HCT116 (cell line): ENCODE measurements at regions not wholly inside any gene's neighbourhood (a gene's known extent, or its start where the extent isn't known, plus 50 kb on each side); places are given as distances from the start of the nearest gene placed in this dataset.
A peak's percentile ranks its signal among the peaks of the same experiment; 100 is the strongest.

Experiments
- ATAC-seq: fragments of 200-7000 bp; cut with Tn5 transposase; 2 replicates; pipeline ENCODE4 v1.9.1; 2020; ENCODE audit warnings: mild to moderate bottlenecking, moderate library complexity
- BruUV-seq: library from RNA; stranded (reverse); fragments of 400-500 nt; replicated peaks from 2 replicates; lab custom pipeline; 2021; lab: Mats Ljungman, UMichigan
- CTCF ChIA-PET: fragments of 300-600 bp; sonication (Branson Sonifier 250); formaldehyde crosslinking; loops from one replicate; lab custom pipeline; 2021; ENCODE audit warnings: antibody characterized with exemption; lab: Charles Lee
- POLR2A ChIA-PET: fragments of 300-600, 350-600 bp; sonication (Branson Sonifier 250); formaldehyde crosslinking; loops from one replicate; lab custom pipeline; 2021; ENCODE audit warnings: antibody characterized with exemption; lab: Charles Lee
- RAD21 ChIA-PET, 2 experiments: fragments of 300-600 bp; sonication (Branson Sonifier 250); formaldehyde crosslinking; loops; one replicate each; lab custom pipeline; 2023; ENCODE audit warnings: low total read pairs in 2 of 2; ENCODE audit not compliant: uncharacterized antibody in 2 of 2, unreplicated experiment in 2 of 2, low non-redundant PET in 1 of 2; lab: Charles Lee
- DNase-seq: peaks from one replicate; pipeline ENCODE4 v3.0.0-alpha.2; 2010; ENCODE audit warnings: low read depth, low spot score
- H2AFZ ChIP-seq: fragments of 200-600 bp; shearing (Covaris generic), sonication (generic); 2 replicates; pipeline ENCODE4 v1.6.1; 2017; ENCODE audit warnings: low read depth, mixed run types, mixed read lengths, antibody characterized with exemption, low read length; ENCODE audit not compliant: poor library complexity, severe bottlenecking
- H3K27ac ChIP-seq: 2 replicates; pipeline ENCODE4 v1.5.1; 2012; ENCODE audit warnings: low read depth, low read length
- H3K27me3 ChIP-seq: fragments of 200-600 bp; sonication (generic); 2 replicates; pipeline ENCODE4 v1.6.1; 2016; ENCODE audit warnings: mixed run types, low read length, mixed read lengths; ENCODE audit not compliant: insufficient read depth
- H3K36me3 ChIP-seq, 2 experiments: fragments of 200-500 bp in 1 of 2; fragments of 200-600 bp in 1 of 2; sonication (Bioruptor generic) in 1 of 2; sonication (generic) in 1 of 2; 2 replicates each; pipeline versions ENCODE4 v1.5.1 to v1.6.1; 2014 to 2016; ENCODE audit warnings: low read length in 2 of 2, inconsistent platforms in 1 of 2, mixed read lengths in 1 of 2, mixed run types in 1 of 2; ENCODE audit not compliant: insufficient read depth in 2 of 2, control insufficient read depth in 1 of 2
- H3K4me1 ChIP-seq, 2 experiments: fragments of 200-600 bp in 1 of 2; sonication (generic) in 1 of 2; 2 replicates each; pipeline versions ENCODE4 v1.5.1 to v1.6.1; 2012 to 2017; ENCODE audit warnings: low read length in 2 of 2, inconsistent platforms in 1 of 2, mild to moderate bottlenecking in 1 of 2, mixed read lengths in 1 of 2, mixed run types in 1 of 2, moderate library complexity in 1 of 2; ENCODE audit not compliant: insufficient read depth in 2 of 2, control insufficient read depth in 1 of 2
- H3K4me2 ChIP-seq: fragments of 200-600 bp; sonication (generic); 2 replicates; pipeline ENCODE4 v1.6.1; 2017; ENCODE audit warnings: mixed run types, low read length, mixed read lengths
- H3K4me3 ChIP-seq, 2 experiments: fragments of 200-600 bp in 1 of 2; sonication (generic) in 1 of 2; replicated peaks in 1 of 2; 2 replicates each; pipeline ENCODE4 v1.5.1; 2011 to 2016; ENCODE audit warnings: low read length in 2 of 2, control low read depth in 1 of 2, low read depth in 1 of 2, mild to moderate bottlenecking in 1 of 2, mixed read lengths in 1 of 2, mixed run types in 1 of 2
- H3K79me2 ChIP-seq: fragments of 200-600 bp; sonication (generic); 2 replicates; pipeline ENCODE4 v1.6.1; 2017; ENCODE audit warnings: mild to moderate bottlenecking, mixed run types, low read length, moderate library complexity, mixed read lengths; ENCODE audit not compliant: insufficient read depth
- H3K9ac ChIP-seq: fragments of 200-600 bp; sonication (generic); 2 replicates; pipeline ENCODE4 v1.6.1; 2016; ENCODE audit warnings: low read length, mixed read lengths
- H3K9me2 ChIP-seq: fragments of 200-600 bp; sonication (generic), shearing (Covaris generic); 2 replicates; pipeline ENCODE4 v1.6.1; 2017; ENCODE audit warnings: mixed run types, mild to moderate bottlenecking, moderate library complexity; ENCODE audit not compliant: insufficient read depth
- H3K9me3 ChIP-seq, 2 experiments: fragments of 200-500 bp in 1 of 2; fragments of 200-600 bp in 1 of 2; sonication (Bioruptor generic) in 1 of 2; sonication (generic) in 1 of 2; 2 replicates each; pipeline ENCODE4 v1.6.1; 2014 to 2017; ENCODE audit warnings: low read length in 2 of 2, mixed read lengths in 2 of 2, inconsistent platforms in 1 of 2, low read depth in 1 of 2, mild to moderate bottlenecking in 1 of 2, mixed run types in 1 of 2, moderate library complexity in 1 of 2; ENCODE audit not compliant: control insufficient read depth in 1 of 2, insufficient read depth in 1 of 2
- H4K20me1 ChIP-seq: fragments of 200-600 bp; sonication (generic), shearing (Covaris generic); 2 replicates; pipeline ENCODE4 v1.6.1; 2017; ENCODE audit warnings: mixed run types, mild to moderate bottlenecking, moderate library complexity; ENCODE audit not compliant: insufficient read depth
- ATF3 ChIP-seq: IDR thresholded peaks from 2 replicates; pipeline ENCODE4 v1.6.1; 2012
- CBX3 ChIP-seq: IDR thresholded peaks from 2 replicates; pipeline ENCODE4 v1.6.1; 2012; ENCODE audit warnings: low read depth
- CTCF ChIP-seq, 3 experiments: fragments of 200-600 bp in 1 of 3; sonication (generic) in 1 of 3; IDR thresholded peaks in 2 of 3; conservative IDR thresholded peaks in 1 of 3; 2 replicates each; pipeline ENCODE4 v1.5.1; 2012 to 2017; ENCODE audit warnings: low read depth in 2 of 3, low read length in 2 of 3, antibody characterized with exemption in 1 of 3, borderline replicate concordance in 1 of 3, control low read depth in 1 of 3, mild to moderate bottlenecking in 1 of 3, mixed read lengths in 1 of 3, mixed run types in 1 of 3, moderate library complexity in 1 of 3; ENCODE audit not compliant: insufficient read depth in 1 of 3
- EGR1 ChIP-seq: IDR thresholded peaks from 2 replicates; pipeline ENCODE4 v1.6.1; 2012; ENCODE audit warnings: low read depth
- EZH2 ChIP-seq: fragments of 200-600 bp; sonication (generic); IDR thresholded peaks from 2 replicates; pipeline ENCODE4 v1.6.1; 2017; ENCODE audit warnings: antibody characterized with exemption, mixed run types
- EZH2phosphoT487 ChIP-seq: fragments of 200-600 bp; IDR thresholded peaks from 2 replicates; pipeline ENCODE4 v1.6.1; 2018; ENCODE audit warnings: antibody characterized with exemption, borderline replicate concordance
- FOSL1 ChIP-seq: IDR thresholded peaks from 2 replicates; pipeline ENCODE4 v1.6.1; 2012; ENCODE audit warnings: low read depth
- JUND ChIP-seq: IDR thresholded peaks from 2 replicates; pipeline ENCODE4 v1.6.1; 2012
- RAD21 ChIP-seq: IDR thresholded peaks from 2 replicates; pipeline ENCODE4 v1.6.1; 2012; ENCODE audit warnings: low read depth, mild to moderate bottlenecking
- SIN3A ChIP-seq: IDR thresholded peaks from 2 replicates; pipeline ENCODE4 v1.6.1; 2012; ENCODE audit warnings: low read depth
- SP1 ChIP-seq: IDR thresholded peaks from 2 replicates; pipeline ENCODE4 v1.6.1; 2012; ENCODE audit warnings: low read depth
- TCF7L2 ChIP-seq: IDR thresholded peaks from 2 replicates; pipeline ENCODE4 v1.7.0; 2011; ENCODE audit warnings: borderline replicate concordance, inconsistent platforms; ENCODE audit not compliant: insufficient read depth, insufficient read length; ENCODE audit errors: extremely low read depth
- YY1 ChIP-seq: IDR thresholded peaks from 2 replicates; pipeline ENCODE4 v1.6.1; 2011; ENCODE audit warnings: low read length, low read depth, moderate library complexity, mild to moderate bottlenecking; ENCODE audit not compliant: insufficient replicate concordance; ENCODE audit errors: extremely low read depth
- ZFX ChIP-seq: fragments of 450-650 bp; IDR thresholded peaks from 2 replicates; pipeline ENCODE4 v1.6.1; 2017
- ZNF274 ChIP-seq: fragments of 200-500 bp; sonication (Bioruptor generic); IDR thresholded peaks from 2 replicates; pipeline ENCODE4 v1.6.1; 2014; ENCODE audit warnings: mild to moderate bottlenecking, low read depth, low read length, inconsistent platforms
- intact Hi-C: fragments of 100-400 bp; cut with micrococcal nuclease; formaldehyde crosslinking; loops from 2 replicates; pipeline ENCODE4 v1.10.0; 2022

- ChIA-PET RAD21 (no interaction called here), POLR2A (interaction anchor here (1.3 kb wide), 1 partner anchor 9 kb away, joined by 5 read pairs; no protein-coding TSS in a partner anchor), CTCF (no interaction called here)
- Histone ChIP-seq H3K27me3 (no peaks in the 10 kb centered on the region), H3K27ac (no peak overlapping the region), H4K20me1 (no peaks in the 10 kb centered on the region), H3K9me3 (no peaks in the 10 kb centered on the region), H2AFZ (peak overlapping the region; percentile 91), H3K4me2 (no peak overlapping the region), H3K4me3 (no peak overlapping the region), H3K36me3 (no peaks in the 10 kb centered on the region), H3K9me2 (no peaks in the 10 kb centered on the region), H3K4me1 (no peaks in the 10 kb centered on the region), H3K79me2 (no peaks in the 10 kb centered on the region), H3K9ac (no peak overlapping the region)
- no TSS peak for BruUV-seq
- intact Hi-C loops: no loop called here
- DNase-seq (no peak), ATAC-seq (no peak)
- TF ChIP-seq ATF3: no peak
- no peak for TF ChIP-seq EZH2phosphoT487
- TF ChIP-seq ZNF274: no peak
- TF ChIP-seq SIN3A: no peak
- no peak for TF ChIP-seq YY1
- TF ChIP-seq ZFX: no peak
- no peak for TF ChIP-seq JUND
- TF ChIP-seq EGR1: no peak
- TF ChIP-seq CBX3: no peak
- TF ChIP-seq RAD21: no peak
- TF ChIP-seq CTCF (IDR thresholded peaks at IDR 0.05 in 2 of 3, conservative IDR thresholded peaks at IDR 0.05 in 1 of 3; ENCODE audit: borderline replicate concordance in 1 of 3, insufficient read depth in 1 of 3, low read depth in 2 of 3, low read length in 2 of 3): no peak
- TF ChIP-seq EZH2: no peak
- TF ChIP-seq TCF7L2: no peak
- no peak for TF ChIP-seq SP1
- no peak for TF ChIP-seq FOSL1
Measured at GRCh38 chr10:22832066-22832602, 95.7 kb upstream of the ARMC3 start.
